GDM1 (cell line): ENCODE measurements at regions not wholly inside any gene's neighbourhood (a gene's known extent, or its start where the extent isn't known, plus 50 kb on each side); places are given as distances from the start of the nearest gene placed in this dataset.

Source experiments
- DNase-seq: peaks from one replicate; lab custom pipeline; 2025; lab: John Stamatoyannopoulos, UW

- no peak for DNase-seq
These were observed 286.1 kb upstream of the TENM3 start for GRCh38 chr4:181957088-181957487.

- no peak for DNase-seq
These were observed 284.8 kb upstream of the TENM3 start for GRCh38 chr4:181958446-181958845.

GRCh38 chr4:181959121-181959520 is 284.1 kb upstream of the TENM3 start:
- no peak for DNase-seq

GRCh38 chr4:181960384-181960783 is 282.8 kb upstream of the TENM3 start:
- DNase-seq: no peak

GRCh38 chr4:181962321-181962720 is 280.9 kb upstream of the TENM3 start:
- DNase-seq: no peak

- DNase-seq: no peak
These were observed 278.5 kb upstream of the TENM3 start for GRCh38 chr4:181964731-181965130.

GRCh38 chr4:181966104-181966551 is 277.1 kb upstream of the TENM3 start:
- no peak for DNase-seq

- no peak for DNase-seq
These were observed 275.8 kb upstream of the TENM3 start for GRCh38 chr4:181967401-181967800.

GRCh38 chr4:181968371-181968770 is 274.8 kb upstream of the TENM3 start:
- no peak for DNase-seq

GRCh38 chr4:181969151-181969550 is 274.1 kb upstream of the TENM3 start:
- DNase-seq: no peak

- no peak for DNase-seq
These were observed 272.8 kb upstream of the TENM3 start for GRCh38 chr4:181970366-181970765.

- DNase-seq: no peak
These were observed 271.8 kb upstream of the TENM3 start for GRCh38 chr4:181971411-181971810.

GRCh38 chr4:181971973-181972372 is 271.2 kb upstream of the TENM3 start:
- no peak for DNase-seq

GRCh38 chr4:181976764-181977163 is 266.4 kb upstream of the TENM3 start:
- DNase-seq: no peak

- DNase-seq: no peak
These were observed 260.8 kb upstream of the TENM3 start for GRCh38 chr4:181982437-181982836.

- no peak for DNase-seq
These were observed 260.3 kb upstream of the TENM3 start for GRCh38 chr4:181982856-181983255.

- DNase-seq: no peak
These were observed 255.8 kb upstream of the TENM3 start for GRCh38 chr4:181987392-181987791.

GRCh38 chr4:181989071-181989470 is 254.1 kb upstream of the TENM3 start:
- no peak for DNase-seq

- no peak for DNase-seq
These were observed 251.7 kb upstream of the TENM3 start for GRCh38 chr4:181991369-181992108.

- no peak for DNase-seq
These were observed 244.6 kb upstream of the TENM3 start for GRCh38 chr4:181998398-181999295.

GRCh38 chr4:182000077-182000476 is 243.1 kb upstream of the TENM3 start:
- no peak for DNase-seq

- DNase-seq: no peak
These were observed 232.3 kb upstream of the TENM3 start for GRCh38 chr4:182010876-182011275.

- DNase-seq: no peak
These were observed 229.0 kb upstream of the TENM3 start for GRCh38 chr4:182014164-182014563.
